ENCODE measurements at regions not wholly inside any gene's neighbourhood (a gene's known extent, or its start where the extent isn't known, plus 50 kb on each side); places are given as distances from the start of the nearest gene placed in this dataset.
"Not testable (repeated sequence)": the region's sequence is repeated elsewhere in the genome, so short reads cannot be mapped to it uniquely, and the experiment has no call there.

DNA sequence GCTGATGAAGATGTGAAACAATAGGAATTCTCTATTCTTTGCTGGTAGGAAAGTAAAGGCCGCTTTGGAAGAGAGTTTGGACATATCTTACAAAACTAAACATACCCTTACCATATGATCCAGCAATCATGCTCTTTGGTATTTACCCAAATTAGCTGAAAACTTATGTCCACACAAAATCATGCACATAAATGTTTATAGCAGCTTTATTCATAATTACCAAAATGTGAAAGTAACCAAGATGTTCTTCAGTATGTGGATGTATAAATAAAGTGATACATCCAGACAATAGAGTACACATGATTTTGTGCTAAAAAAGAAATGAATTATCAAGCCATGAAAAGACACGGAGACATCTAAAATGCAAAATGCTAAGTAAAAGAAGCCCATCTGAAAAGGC lies 98.7 kb upstream of the SLC35F3 start:
- no peak for TF ChIP-seq ZFX (IDR thresholded peaks at IDR 0.05; ENCODE audit: borderline replicate concordance)
- H3K27ac ChIP-seq, result no peak overlapping the region

DNA sequence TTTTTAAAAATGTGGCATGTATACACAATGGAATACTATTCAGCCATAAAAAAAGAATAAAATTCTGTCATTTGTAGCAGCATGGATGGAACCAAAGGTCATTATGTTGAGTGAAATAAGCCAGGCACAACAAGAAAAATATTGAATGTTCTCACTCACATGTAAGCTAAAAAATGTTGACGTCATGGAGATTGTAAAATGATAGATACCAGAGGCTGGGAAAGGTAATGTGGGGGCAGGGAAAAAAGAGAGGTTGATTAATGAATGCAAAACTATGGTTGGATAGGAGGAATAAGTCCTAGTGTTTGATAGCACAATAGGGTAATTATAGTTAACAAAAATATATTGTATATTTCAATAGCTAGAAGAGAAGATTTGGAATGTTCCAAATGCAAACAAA lies 89.1 kb upstream of the SLC35F3 start:
- TF ChIP-seq ZFX (IDR thresholded peaks at IDR 0.05; ENCODE audit: borderline replicate concordance), result no peak
- no peak for TF ChIP-seq CTCF (IDR thresholded peaks at IDR 0.05)
- H3K27ac ChIP-seq, result no peak overlapping the region

GRCh38 chr1:233815865-233816264 lies 88.6 kb upstream of the SLC35F3 start:
- H3K27ac ChIP-seq, result no peak overlapping the region
- no peak for TF ChIP-seq ZFX (IDR thresholded peaks at IDR 0.05; ENCODE audit: borderline replicate concordance)
- no peak for TF ChIP-seq CTCF (IDR thresholded peaks at IDR 0.05)

- TF ChIP-seq ZFX (IDR thresholded peaks at IDR 0.05; ENCODE audit: borderline replicate concordance) (no peak), CTCF (IDR thresholded peaks at IDR 0.05) (no peak)
- H3K27ac ChIP-seq, result no peak overlapping the region
Measured at GRCh38 chr1:233816348-233816747, 88.1 kb upstream of the SLC35F3 start.

GRCh38 chr1:233819042-233819441 lies 85.4 kb upstream of the SLC35F3 start:
- TF ChIP-seq ZFX (IDR thresholded peaks at IDR 0.05; ENCODE audit: borderline replicate concordance), result no peak
- TF ChIP-seq CTCF (IDR thresholded peaks at IDR 0.05), result no peak
- H3K27ac ChIP-seq, result no peak overlapping the region

DNA sequence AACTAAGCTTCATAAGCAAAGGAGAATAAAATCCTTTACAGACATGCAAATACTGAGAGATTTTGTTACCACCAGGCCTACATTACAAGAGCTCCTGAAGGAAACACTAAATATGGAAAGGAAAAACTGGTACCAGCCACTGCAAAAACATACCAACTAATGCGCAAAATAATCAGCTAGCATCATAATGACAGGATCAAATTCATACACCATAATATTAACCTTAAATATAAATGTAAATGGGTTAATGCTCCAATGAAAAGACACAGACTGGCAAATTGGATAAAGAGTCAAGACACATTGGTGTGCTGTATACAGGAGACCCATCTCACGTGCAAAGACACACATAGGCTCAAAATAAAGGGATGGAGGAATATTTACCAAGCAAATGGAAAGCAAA lies 80.3 kb upstream of the SLC35F3 start:
- H3K27ac ChIP-seq, result not testable (repeated sequence)

GRCh38 chr1:233827937-233828336 lies 76.5 kb upstream of the SLC35F3 start:
- not testable (repeated sequence) for H3K27ac ChIP-seq

- H3K27ac ChIP-seq, result no peak overlapping the region
- TF ChIP-seq CTCF (IDR thresholded peaks at IDR 0.05) (no peak), ZFX (IDR thresholded peaks at IDR 0.05; ENCODE audit: borderline replicate concordance) (no peak)
Measured at GRCh38 chr1:233828480-233828879, 76.0 kb upstream of the SLC35F3 start.

- H3K27ac ChIP-seq, result no peak overlapping the region
- TF ChIP-seq ZFX (IDR thresholded peaks at IDR 0.05; ENCODE audit: borderline replicate concordance) (no peak), CTCF (IDR thresholded peaks at IDR 0.05) (no peak)
Measured at GRCh38 chr1:233834609-233835008, 69.9 kb upstream of the SLC35F3 start.

- H3K27ac ChIP-seq, result not testable (repeated sequence)
Measured at GRCh38 chr1:233838207-233838606, 66.3 kb upstream of the SLC35F3 start.

Measured in 22Rv1 (cell line).